Progenitor cell of endocrine pancreas (in vitro differentiated cells): ENCODE measurements at regions not wholly inside any gene's neighbourhood (a gene's known extent, or its start where the extent isn't known, plus 50 kb on each side); places are given as distances from the start of the nearest gene placed in this dataset.
"Not testable (repeated sequence)": the region's sequence is repeated elsewhere in the genome, so short reads cannot be mapped to it uniquely, and the experiment has no call there.

Experiments used
- DNase-seq: peaks from one replicate; pipeline ENCODE4 v3.0.0; 2021; ENCODE audit warnings: low spot score; ENCODE audit not compliant: unreplicated experiment
- H3K27ac Mint-ChIP-seq: 2 replicates; pipeline ENCODE4 v1.8.0; 2021; ENCODE audit warnings: mild to moderate bottlenecking, moderate library complexity, mixed read lengths
- H3K27me3 Mint-ChIP-seq: 2 replicates; pipeline ENCODE4 v1.8.0; 2021; ENCODE audit warnings: mixed read lengths
- H3K36me3 Mint-ChIP-seq: 2 replicates; pipeline ENCODE4 v1.8.0; 2022; ENCODE audit warnings: mixed read lengths; ENCODE audit not compliant: insufficient read depth
- H3K4me1 Mint-ChIP-seq: 2 replicates; pipeline ENCODE4 v1.8.0; 2021; ENCODE audit warnings: low read depth, mixed read lengths
- H3K4me3 Mint-ChIP-seq: 2 replicates; pipeline ENCODE4 v1.8.0; 2021; ENCODE audit warnings: low read depth, mild to moderate bottlenecking, moderate library complexity, mixed read lengths
- H3K9me3 Mint-ChIP-seq: 2 replicates; pipeline ENCODE4 v1.8.0; 2021; ENCODE audit warnings: low read depth, mixed read lengths
- CTCF ChIP-seq: fragments of 200-600 bp; sonication (generic); IDR thresholded peaks from one replicate; pipeline ENCODE4 v1.5.0; 2021; ENCODE audit warnings: antibody characterized with exemption, mild to moderate bottlenecking; ENCODE audit not compliant: unreplicated experiment

GRCh38 chr5:101717721-101718120 lies 578.4 kb downstream of the SLCO4C1 start:
- Mint-ChIP-seq H3K4me1 (no peaks in the 10 kb centered on the region), H3K27me3 (no peaks in the 10 kb centered on the region), H3K27ac (no peak overlapping the region), H3K36me3 (no peaks in the 10 kb centered on the region), H3K4me3 (no peak overlapping the region), H3K9me3 (peaks cover 4% of the 10 kb centered on the region)
- no peak for TF ChIP-seq CTCF
- DNase-seq, result no peak

- no peak overlapping the region for H3K27ac Mint-ChIP-seq
- H3K9me3 Mint-ChIP-seq, result peaks cover 4% of the 10 kb centered on the region
- H3K27me3 Mint-ChIP-seq, result no peaks in the 10 kb centered on the region
- no peaks in the 10 kb centered on the region for H3K36me3 Mint-ChIP-seq
- no peaks in the 10 kb centered on the region for H3K4me1 Mint-ChIP-seq
- no peak for TF ChIP-seq CTCF
- no peak overlapping the region for H3K4me3 Mint-ChIP-seq
- DNase-seq, result no peak
Observed at GRCh38 chr5:101716941-101717340, 579.1 kb downstream of the SLCO4C1 start.

GRCh38 chr5:101715790-101716189 lies 580.3 kb downstream of the SLCO4C1 start:
- not testable (repeated sequence) for H3K4me1 Mint-ChIP-seq, H3K9me3 Mint-ChIP-seq, H3K36me3 Mint-ChIP-seq, H3K4me3 Mint-ChIP-seq, H3K27ac Mint-ChIP-seq, DNase-seq, H3K27me3 Mint-ChIP-seq

- no peaks in the 10 kb centered on the region for H3K9me3 Mint-ChIP-seq
- no peak for DNase-seq
- no peaks in the 10 kb centered on the region for H3K36me3 Mint-ChIP-seq
- no peak overlapping the region for H3K27ac Mint-ChIP-seq
- no peaks in the 10 kb centered on the region for H3K27me3 Mint-ChIP-seq
- H3K4me3 Mint-ChIP-seq, result no peak overlapping the region
- no peaks in the 10 kb centered on the region for H3K4me1 Mint-ChIP-seq
- TF ChIP-seq CTCF, result no peak
Observed at GRCh38 chr5:101689306-101689705, 606.8 kb downstream of the SLCO4C1 start.

- no peak for TF ChIP-seq CTCF
- Mint-ChIP-seq H3K9me3 (no peaks in the 10 kb centered on the region), H3K36me3 (no peaks in the 10 kb centered on the region), H3K27me3 (no peaks in the 10 kb centered on the region), H3K27ac (no peak overlapping the region), H3K4me1 (no peaks in the 10 kb centered on the region), H3K4me3 (no peak overlapping the region)
- DNase-seq, result no peak
Observed at GRCh38 chr5:101688156-101688555, 607.9 kb downstream of the SLCO4C1 start.

GRCh38 chr5:101687349-101687985 lies 608.6 kb downstream of the SLCO4C1 start:
- H3K27ac Mint-ChIP-seq, result no peak overlapping the region
- H3K27me3 Mint-ChIP-seq, result no peaks in the 10 kb centered on the region
- DNase-seq, result no peak
- H3K36me3 Mint-ChIP-seq, result no peaks in the 10 kb centered on the region
- no peaks in the 10 kb centered on the region for H3K9me3 Mint-ChIP-seq
- TF ChIP-seq CTCF, result no peak
- H3K4me3 Mint-ChIP-seq, result no peak overlapping the region
- no peaks in the 10 kb centered on the region for H3K4me1 Mint-ChIP-seq
